GM19240 (cell line): ENCODE measurements at regions not wholly inside any gene's neighbourhood (a gene's known extent, or its start where the extent isn't known, plus 50 kb on each side); places are given as distances from the start of the nearest gene placed in this dataset.
"Not testable (repeated sequence)": the region's sequence is repeated elsewhere in the genome, so short reads cannot be mapped to it uniquely, and the experiment has no call there.

Source experiments
- DNase-seq: peaks from one replicate; pipeline ENCODE4 v3.0.0; 2011; ENCODE audit warnings: low spot score; ENCODE audit not compliant: insufficient read length

DNA sequence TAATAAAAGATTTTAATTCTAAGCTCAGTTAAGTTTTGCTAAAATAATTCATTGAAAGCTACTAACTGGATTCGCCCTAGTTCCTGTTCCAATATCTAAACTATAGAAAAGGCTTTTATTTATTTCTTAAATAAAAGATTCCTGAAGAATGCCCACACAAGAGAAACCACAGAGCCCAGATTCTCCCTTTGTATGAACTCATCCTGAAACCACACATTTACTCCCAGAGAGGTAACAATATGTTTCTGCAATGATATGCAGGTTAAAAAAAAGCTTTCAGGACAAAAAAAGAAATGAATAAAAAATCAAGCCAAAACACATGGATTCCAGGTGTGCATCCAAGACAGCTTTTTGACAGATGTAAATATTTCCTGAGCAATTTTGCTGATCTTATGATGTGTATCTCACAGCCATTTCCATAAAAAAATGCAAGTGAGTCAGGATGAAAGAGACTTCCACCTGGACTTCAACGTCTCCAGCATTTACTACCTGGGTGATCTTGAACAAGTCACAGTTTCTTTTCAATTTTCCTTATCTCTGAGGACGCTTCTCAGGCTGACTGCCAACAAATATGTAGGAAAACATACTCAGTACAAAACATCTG, 234.4 kb upstream of the FAT1 start:
- DNase-seq = no peak

- no peak for DNase-seq
Measured at GRCh38 chr4:186958726-186959350, 235.2 kb upstream of the FAT1 start.

GRCh38 chr4:186979961-186980745, 256.5 kb upstream of the FAT1 start:
- DNase-seq = no peak

DNA sequence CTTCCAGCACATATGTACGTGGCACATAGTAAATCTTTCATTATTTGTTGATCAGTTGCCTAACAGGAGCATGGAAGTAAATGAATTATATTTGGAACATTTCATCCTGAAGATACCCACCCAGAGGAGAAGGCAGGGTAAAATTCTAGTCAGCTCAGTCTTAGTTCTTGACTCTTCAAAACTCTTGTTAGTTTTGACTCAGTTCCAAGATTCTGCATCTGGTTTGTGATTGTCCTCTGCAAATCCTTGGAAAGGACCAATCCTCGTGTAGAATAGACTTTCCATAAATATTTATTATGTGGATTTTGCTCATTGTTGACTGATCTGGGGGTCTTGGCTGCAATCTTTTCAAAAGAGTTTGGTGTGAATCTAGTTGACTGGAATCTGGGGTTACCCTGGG, 257.5 kb upstream of the FAT1 start:
- no peak for DNase-seq

- DNase-seq = no peak
Measured at GRCh38 chr4:186982160-186982559, 258.5 kb upstream of the FAT1 start.

GRCh38 chr4:186984105-186984644, 260.5 kb upstream of the FAT1 start:
- DNase-seq = no peak

- DNase-seq = no peak
Measured at GRCh38 chr4:186999686-187000085, 276.0 kb upstream of the FAT1 start.

DNA sequence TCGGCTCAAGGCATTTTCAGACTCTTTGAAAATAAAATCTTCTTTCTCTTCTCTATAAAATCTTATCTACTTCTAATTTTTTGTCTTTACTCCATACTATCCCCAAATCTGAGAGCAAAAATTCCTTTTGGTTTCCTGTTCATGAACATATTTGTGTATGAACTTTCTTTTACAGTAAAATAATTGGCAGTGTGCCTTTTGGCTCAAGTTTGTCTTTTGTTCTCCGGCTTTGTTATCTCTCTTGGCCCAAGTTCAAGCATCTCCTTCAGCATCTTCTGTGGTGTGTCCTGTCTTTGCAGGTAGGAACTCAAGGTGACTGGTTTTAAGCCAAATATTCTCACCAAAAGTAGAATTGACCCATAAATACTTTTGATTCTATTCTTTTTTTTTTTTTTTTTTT, 276.6 kb upstream of the FAT1 start:
- DNase-seq = no peak

GRCh38 chr4:187002133-187002532, 278.5 kb upstream of the FAT1 start:
- not testable (repeated sequence) for DNase-seq

- no peak for DNase-seq
Measured at GRCh38 chr4:187004628-187005027, 281.0 kb upstream of the FAT1 start.

DNA sequence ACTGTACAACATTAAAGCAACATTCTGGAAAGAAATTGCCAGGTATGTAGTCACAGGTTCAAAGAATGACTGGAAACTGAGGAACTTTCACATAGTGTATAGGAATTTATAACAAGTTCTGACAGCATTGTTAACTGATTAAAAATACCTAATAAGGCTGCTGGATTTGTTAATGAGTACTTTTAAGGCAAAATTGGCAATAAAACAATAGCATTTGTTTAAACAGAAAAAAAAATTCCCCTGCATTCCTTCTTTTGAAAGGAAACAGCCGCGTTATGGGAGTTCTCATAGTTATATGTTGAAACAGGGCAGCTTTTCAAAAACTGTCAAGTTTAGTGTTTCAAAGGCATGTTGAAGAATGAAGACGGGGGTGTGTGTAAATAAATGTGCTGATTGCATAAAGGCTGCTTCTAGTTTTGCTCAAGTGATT, 282.5 kb upstream of the FAT1 start:
- no peak for DNase-seq

GRCh38 chr4:187010052-187010451, 286.4 kb upstream of the FAT1 start:
- DNase-seq = no peak

DNA sequence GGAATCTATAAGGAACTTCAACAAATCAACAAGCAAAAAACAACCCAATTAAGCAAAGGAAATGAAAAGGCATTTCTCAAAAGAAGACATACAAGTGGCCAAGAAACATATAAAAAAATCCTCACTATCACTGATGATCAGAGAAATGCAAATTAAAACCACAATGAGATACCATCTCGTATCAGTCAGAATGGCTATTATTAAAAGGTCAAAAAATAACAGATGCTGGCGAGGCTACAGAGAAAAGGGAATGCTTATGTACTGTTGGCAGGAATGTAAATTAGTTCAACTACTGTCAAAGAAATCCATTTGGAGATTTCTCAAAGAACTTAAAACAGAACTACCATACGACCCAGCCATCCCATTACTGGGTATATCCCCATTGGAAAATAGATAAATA, 292.4 kb upstream of the FAT1 start:
- DNase-seq = no peak

DNA sequence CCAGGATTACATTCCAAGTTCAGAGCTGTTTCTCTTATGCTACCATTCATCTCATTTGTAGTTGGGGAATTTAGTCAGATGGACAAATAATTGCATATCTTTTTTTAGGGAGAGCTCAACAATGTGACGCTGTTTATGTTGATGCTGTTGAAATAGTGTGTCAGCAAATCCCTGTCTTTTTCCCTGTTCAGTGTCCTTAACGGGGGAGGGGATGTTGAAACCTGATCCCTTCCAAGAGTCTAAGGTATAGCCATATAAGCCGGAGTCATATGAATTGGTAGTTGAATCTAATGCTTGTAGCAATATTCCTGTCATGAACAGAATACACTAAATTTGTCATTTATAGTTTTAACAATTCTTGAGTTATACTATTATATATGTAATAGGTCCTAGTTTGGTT, 293.5 kb upstream of the FAT1 start:
- DNase-seq = no peak

DNA sequence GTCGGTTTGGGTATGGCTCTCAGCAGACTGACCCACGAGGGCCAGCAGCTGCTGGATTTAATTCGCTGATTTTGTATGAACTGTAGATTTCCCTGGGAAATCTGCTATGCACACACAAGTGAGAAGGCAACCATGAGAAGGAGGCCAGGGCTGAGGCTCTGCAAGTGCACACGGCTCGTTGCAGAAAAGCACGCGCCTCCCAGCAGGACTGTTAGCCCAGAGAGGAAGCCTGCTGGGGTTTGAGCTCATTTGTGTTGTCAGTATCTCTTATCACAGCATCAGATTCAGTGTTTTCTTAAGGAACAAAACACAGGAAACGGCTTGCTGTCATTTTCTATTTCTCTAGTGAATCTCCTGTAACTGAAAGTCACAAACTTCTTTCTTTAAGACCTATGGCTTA, 296.2 kb upstream of the FAT1 start:
- no peak for DNase-seq

DNA sequence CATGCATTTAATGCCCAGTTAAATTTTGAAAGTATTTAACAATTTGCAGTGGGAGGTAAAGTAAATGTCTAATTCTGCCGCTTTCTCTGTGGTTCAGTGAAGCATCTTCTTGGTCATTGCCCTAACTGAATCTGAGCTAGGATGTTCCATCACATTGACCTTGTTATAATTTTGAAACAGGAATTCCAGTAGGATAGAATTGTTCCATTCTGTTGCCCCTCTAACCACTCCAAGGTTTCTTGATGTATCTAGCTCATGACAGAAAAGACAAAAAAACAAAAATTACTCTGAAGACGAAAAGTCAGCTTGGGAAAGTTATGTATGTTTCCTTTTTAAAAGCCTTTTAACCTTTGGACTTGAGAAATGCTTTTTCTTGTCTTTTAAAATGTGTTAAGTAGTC, 297.0 kb upstream of the FAT1 start:
- no peak for DNase-seq

DNA sequence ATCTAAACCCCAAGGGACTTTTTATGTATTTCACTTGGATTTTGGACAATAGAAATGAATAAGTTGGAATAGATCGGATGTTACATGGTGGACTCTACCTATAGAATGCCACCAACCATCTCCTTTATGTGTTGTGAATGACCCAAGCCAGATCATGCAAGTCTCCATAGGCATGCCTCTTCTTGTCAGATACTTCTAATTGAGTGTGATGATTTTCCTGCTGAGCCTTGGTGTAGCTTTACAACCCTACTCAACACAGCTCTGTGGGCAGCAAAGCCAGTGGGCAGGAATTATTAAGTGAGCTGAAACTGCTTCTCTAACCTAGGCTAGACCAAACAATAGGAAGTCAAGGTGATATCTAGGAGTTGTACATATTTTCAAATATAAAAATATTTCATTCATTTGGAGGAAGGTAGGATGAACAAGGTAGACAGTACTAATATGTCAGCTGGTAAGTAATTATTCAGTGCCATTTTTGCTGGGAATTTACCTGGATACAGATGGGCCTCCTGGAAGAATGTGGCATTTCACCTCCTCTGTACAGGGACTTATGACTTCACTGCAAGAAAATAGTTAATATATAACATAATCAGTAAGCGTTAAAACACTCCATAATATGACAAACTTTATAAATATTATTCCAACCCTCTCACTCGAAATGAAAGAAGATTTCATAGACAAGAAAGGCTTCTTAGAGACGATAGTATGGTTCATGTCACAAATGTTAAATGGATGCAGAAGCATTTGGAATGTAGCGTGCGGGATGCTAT, 298.0 kb upstream of the FAT1 start:
- no peak for DNase-seq

- no peak for DNase-seq
Measured at GRCh38 chr4:187027272-187027671, 303.6 kb upstream of the FAT1 start.

GRCh38 chr4:187042251-187042650, 318.6 kb upstream of the FAT1 start:
- no peak for DNase-seq

GRCh38 chr4:187046471-187046870, 322.8 kb upstream of the FAT1 start:
- DNase-seq = no peak

DNA sequence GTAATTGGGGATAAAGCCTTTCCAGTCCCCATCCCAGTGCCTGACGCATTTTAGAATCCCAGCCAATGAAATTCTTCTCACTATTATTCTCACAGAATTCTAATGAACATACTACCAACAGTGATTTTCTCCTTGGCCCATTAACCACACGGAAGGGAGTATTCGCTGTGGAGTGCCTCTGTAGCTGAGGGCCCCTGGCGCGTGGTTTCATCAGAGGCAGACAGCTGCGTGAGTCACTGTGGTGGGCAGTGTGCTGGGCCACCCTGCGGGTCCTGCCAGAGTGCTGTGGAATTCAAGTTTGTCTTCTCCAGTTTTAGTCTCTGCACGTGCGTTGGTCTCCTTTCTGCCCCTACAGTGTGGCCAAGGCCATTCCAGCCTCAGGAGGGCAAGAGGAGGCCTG, 335.4 kb upstream of the FAT1 start:
- no peak for DNase-seq

GRCh38 chr4:187059895-187060294, 336.2 kb upstream of the FAT1 start:
- no peak for DNase-seq
